GM19324 (cell line): ENCODE measurements at regions not wholly inside any gene's neighbourhood (a gene's known extent, or its start where the extent isn't known, plus 50 kb on each side); places are given as distances from the start of the nearest gene placed in this dataset.

Source experiments
- ATAC-seq: cut with Tn5 transposase; IDR thresholded peaks from one replicate; pipeline ENCODE4 v1.9.1; 2021; ENCODE audit warnings: mild to moderate bottlenecking, moderate library complexity; ENCODE audit not compliant: unreplicated experiment, low FRiP score

DNA sequence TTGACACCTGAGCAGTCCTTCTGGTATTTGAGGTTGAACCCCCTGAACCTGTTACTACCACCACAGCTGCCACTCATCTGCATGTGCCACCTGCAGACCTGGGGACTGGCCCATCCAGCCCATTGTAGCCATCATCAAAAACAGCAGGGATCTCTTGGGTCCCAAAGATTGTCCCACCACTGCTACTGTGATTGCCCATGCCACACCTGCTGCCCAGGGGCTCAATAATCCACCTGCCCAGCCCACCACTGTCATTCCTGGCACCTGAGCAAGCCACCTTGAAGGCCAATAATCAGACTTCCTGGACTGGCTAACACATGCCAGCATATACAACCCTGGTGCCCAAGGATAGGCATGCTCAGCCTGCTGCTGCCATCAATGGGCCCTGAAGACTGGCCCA, 327.6 kb downstream of the CYRIA start:
- ATAC-seq, result no peak

DNA sequence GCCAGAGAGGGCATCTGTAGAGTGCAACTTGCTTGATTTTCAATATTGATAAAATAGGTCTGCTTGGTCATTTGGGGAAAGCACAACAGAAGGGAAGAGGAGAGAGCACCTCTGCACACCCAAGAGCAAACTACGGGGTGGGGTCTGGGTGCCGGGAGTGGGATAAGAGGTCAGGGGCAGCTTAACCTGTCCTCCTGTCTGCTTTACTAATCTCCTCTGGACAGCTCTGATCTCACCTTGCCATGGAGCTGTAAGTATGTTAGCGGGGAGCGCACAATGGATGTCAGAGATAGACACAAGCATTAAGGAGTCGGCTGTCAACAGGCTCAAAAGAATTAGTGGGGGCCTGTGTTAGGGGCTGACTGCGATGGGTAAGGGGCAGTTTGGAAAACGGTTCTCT, 328.7 kb downstream of the CYRIA start:
- no peak for ATAC-seq

DNA sequence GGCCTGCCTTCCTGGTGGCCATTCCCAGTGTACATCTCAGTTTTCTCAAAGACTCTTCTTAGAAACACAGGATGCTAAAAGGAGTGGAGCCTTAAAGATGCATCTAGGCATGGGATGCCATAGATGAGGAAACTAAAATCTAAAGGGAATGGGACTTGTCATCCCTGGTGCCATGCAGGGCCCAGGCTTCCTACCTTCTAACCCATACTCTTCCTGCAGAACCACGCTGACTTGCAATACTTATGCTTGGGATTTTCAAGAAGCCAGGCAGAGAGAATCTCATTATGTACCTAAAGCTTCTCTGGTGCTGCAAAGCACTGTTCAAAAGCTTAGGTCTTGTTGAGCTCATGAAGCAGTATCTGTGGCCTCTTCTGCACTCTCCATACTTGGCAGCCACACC, 329.1 kb downstream of the CYRIA start:
- ATAC-seq, result no peak

DNA sequence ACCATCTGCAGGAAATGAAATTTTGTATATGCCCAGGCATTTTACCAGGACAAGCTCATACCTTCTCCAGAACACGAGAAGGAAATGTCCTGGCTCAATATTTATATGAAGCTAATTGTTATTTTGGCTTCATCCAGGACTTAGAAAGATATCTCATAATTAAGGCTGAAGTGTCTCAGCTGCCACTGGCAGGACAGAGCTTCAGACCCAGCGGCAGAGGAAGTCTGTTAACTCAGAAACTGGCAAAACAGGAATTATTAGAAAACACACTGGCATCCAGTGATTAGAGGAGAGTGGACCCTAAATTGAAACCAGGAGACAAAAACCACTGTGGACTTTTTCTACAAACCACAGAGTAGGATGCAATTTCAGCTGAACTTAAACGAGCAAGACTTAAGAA, 329.7 kb downstream of the CYRIA start:
- ATAC-seq, result no peak

DNA sequence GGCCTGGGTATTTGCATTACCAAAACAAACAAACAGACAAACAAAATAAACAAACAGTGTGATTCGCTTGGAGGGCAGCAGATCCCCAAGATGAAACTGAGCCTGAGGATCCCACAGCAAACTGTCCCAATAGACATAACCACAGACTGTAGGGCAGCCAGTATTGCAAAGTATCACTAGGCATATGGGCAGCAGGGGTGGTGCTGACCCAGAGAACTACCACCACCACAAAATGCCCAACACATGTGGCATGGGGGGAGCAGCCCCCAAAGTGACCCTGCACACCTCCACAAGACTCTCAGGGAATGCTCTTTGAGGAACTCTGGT, 330.1 kb downstream of the CYRIA start:
- no peak for ATAC-seq

DNA sequence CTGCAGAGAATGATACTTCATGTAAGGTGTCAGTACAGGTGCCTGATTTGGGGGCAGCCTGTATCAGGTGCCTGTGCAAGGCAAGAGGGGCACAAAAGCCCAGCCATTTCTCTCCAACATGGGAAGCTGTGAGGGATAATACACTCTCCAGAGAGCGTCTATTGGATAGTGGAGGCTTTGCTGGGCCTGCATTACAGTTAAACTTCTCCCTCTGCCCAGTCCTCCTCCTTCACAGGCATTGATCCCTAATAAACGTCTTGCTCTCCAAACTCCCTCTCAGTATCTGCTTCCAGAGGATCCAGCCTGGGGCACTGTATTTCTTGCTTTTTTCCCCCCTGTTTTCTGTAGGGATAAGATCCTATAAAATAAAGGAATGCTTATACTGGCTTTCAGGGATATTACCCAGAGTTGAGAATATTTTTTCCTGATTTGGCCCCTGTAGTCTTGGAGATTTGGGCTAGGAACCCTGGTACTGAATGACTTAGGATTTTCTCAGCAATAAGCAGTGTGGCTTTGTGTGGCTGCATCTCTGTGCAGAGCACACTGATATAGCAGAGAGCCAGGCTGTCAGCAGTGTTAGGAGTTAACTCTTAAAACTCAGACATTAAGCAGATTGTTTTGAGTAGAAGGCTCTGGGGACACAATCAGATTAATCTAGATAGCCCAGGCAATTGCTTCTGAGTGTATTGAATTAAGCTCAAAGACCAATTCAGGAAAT, 330.6 kb downstream of the CYRIA start:
- no peak for ATAC-seq

DNA sequence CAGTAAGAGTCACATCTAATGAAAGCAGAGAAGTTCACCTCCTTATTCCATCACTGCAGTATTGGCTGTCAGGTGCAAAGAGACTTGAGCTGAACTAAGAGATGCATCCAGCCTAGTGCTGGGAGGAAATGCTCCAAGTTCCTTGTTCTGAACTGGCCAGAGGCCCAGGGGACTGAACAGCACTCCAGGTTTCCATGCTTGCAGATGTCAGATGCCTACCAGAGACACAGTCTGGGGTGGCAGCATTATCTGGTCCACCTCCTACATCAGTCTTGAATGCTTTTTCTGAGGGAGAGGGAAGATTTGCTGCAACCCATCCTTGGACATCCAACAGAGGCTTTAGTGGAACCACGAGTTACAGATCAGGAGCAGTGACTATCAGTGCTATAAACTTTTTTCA, 331.3 kb downstream of the CYRIA start:
- ATAC-seq, result no peak

DNA sequence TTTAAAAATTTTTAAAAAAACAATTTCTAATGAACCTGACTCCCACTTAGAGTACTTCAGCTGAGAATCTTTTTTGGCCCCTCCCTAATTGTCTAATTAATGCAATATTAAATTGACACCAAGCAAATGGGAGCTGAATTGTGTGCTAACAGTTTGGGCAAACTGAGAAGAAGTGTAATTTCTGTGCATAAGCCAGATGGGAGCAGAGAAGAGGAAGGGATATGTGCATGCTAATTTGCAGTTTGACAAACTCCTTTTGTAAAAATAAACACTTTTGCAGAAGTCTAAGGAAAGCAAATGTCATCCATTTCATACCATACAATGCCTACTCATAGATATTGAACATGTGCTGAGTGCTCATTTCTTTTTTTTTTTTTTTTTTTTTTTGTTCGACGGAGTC, 332.0 kb downstream of the CYRIA start:
- ATAC-seq, result no peak

DNA sequence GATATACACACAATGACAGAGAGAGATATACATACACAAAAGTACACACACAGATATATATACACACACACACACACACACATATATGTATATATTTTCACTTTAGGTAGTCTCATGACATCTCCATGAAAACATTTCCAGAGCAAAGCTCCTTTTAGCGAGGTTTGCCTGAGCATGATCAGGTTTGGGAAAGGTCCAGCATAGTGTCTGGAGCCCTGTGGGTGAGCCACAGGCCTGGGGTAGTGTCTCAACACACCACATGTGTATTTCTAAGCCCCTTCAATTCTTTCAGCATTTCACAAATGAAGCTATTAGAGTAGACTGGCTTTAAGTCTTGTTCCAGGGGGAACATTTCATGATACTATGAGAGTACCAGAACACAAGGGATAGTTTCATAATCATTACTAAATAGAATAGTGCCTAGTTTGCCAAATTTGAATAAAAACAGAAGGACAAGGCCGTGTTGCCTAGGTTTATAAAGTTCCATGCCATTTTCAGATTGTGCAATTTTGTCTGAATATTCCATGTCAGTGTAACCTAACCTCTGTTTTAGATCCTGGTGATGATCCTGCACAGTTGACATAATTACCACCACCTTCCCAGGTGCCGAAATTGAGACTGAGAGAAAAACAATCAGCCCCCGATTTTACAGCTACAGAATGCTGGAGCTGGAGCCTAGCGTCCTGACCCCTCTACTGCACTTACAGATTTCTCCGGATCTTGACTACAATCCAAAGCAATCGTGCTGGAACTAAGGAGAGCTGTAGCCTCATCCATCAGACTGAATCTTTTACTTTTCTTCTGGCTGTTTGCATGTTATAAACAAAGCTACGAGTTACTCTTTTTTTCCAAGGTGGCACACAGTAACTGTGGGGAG, 332.7 kb downstream of the CYRIA start:
- ATAC-seq, result no peak

DNA sequence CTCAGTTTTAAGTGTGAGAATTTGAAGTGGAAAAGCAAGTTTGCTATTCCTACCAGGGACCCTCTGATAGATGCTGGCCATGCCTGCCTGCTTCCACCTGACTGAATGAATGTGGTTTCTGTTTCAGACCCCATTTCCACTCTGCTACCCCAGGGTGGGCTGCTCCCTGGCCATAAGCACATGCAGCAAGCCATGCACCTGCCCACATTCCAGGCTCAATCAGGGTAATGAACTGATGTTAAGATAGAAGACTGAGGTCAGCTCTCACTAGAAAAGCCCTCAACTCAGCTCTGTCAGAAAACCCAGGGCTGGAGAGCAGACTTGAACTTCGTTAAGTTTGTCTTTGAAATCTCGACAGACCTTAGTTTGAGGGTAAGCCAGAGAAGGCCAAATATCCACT, 333.9 kb downstream of the CYRIA start:
- ATAC-seq, result no peak

DNA sequence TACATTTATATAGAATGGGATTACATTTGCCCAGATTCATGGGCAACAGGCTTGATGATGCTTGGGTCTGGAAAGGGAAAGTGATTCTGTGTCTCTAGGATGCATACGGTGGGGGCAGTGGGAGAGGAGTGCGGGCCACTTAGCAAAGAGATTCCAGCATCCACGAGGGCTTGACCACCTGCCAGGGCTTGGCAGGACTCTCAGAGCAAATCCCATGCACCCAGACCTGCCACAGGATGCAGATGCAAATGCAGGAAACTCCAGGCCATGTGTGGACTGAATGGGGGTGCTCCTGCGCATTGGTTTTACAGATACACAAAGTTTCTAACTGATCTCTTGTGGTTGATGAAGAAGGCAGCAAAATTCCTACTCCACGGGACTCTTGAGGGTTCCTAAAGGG, 334.7 kb downstream of the CYRIA start:
- no peak for ATAC-seq

DNA sequence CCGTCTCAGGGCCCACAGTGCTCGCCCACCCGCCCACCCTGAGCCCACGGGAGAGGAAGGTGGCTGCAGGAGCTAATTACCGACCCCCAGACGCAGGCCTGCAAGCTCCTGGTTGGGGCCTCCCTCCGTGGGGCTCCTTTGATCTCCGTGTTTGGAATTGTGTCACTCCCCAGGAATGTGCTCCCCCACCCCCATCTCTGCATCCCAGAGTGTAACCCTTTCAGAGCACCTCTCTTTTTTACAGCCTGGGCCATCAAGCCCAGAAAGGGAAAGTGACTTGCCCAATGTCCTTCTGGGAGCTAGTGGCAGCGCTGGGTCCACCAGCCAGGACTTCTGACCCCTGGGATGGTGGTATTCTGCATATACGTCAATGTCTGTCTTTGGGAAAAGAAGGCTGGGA, 335.1 kb downstream of the CYRIA start:
- ATAC-seq, result no peak

DNA sequence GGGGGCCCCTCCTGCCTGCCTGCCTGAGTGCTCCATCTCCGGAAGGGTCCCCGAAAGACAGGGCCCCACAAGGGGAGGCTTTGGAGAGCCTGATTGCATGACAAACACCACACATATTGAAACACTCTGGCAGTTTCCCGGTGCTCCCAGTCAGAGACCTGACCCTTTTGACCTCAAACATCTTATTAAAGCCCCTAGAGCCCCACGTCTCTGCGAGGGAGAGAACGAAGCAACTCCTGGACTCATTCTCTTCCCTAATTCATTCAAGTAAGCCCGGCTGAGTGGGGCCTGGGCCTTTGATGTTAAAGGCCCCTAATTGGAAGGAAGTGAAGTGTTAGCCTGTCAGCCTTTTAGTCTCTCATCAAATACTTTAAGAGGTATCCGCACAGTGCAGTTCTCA, 335.6 kb downstream of the CYRIA start:
- no peak for ATAC-seq

DNA sequence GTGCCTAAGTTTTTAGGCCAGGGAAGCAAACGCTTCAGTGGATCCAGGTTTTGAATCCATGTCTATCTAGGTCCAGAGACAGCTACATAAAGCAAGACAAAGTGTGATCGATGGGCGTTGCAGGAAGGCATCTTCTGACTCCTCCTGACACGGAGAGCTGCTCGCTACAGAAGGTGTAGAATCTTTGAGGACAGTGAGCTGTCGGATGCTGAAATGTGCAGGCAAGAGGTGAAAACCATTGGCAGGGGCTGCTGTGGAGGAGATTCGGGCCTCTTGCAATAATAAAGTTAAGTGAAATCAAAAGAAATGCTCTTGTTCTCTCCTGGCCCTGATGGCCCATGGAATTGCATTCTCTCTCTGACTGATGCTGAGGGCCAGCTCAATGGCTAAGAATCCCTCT, 336.2 kb downstream of the CYRIA start:
- ATAC-seq, result no peak

DNA sequence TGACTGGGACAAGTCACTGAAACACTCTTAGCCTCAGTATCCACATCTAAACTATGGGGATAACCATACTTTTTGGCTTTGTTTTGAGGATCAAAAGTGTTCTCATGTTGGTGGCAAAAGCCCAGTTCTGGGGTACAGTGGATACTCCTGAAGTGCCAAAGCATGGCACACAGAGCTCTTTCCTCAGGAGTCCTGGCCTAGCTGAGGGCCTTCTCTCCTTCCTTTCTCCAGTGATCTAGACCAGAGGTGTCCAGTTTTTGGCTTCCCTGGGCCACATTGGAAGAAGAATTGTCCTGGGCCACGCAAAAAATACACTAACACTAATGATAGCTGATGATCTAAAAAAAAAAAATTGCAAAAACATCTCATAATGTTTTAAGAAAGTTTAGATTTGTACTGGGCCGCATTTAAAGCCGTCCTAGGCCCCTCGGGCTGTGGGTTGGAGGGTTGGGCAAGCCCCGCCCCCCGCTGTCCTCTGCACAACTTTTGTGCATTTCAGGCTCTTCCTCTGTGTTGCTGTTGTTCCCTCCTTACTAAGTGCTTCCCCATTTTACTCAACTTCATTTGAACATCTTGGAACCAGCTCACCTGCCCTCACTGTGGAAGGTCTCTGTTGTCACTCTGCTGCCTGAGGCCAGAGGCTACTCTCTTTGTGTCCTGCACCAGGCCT, 337.0 kb downstream of the CYRIA start:
- no peak for ATAC-seq

DNA sequence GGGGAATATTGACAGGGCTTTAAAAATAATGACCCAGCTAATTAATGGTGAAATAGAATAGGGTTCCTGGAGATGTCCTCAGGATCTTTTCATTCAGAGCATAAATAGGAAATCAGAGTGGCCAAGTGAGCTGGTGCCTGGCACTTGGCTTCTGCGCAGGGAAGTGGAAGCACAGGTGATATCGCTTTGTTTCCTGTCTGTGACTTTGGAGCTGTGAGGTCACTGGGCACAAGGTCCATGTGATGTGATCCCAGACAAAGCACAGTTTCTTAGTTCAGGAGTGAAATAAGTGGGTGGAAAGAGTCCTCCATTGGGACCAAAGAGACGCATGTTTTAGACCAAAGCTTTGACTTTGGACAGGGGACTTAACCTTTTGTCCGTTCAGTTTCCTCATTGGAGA, 338.3 kb downstream of the CYRIA start:
- ATAC-seq, result no peak

DNA sequence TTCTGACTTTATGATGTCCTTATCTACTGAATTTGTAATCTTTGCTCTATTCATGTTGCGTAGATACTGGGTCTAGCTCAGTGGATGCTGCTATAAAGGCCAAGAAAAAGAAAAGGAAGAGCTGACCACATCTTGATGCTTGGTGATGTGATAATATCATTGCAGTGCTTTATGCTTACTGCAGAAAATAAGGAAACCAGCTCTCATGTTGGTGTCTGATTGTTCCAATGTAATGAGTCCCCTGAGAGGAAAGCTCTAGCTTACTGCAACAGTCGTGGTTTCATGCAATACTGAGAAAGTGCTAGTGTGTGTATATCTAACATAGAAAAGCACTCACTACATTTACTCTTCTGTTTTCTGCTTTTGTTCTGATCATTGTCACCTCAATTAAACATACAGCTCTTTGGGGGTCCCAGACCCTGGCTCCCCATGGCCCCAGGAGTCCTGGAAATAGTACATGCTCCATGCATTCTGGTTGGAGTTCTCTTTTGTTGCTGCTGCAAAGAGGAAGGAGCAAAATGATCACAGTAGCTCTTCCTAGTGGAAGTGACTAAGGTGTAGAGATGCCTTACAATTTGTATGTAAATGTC, 338.8 kb downstream of the CYRIA start:
- no peak for ATAC-seq

DNA sequence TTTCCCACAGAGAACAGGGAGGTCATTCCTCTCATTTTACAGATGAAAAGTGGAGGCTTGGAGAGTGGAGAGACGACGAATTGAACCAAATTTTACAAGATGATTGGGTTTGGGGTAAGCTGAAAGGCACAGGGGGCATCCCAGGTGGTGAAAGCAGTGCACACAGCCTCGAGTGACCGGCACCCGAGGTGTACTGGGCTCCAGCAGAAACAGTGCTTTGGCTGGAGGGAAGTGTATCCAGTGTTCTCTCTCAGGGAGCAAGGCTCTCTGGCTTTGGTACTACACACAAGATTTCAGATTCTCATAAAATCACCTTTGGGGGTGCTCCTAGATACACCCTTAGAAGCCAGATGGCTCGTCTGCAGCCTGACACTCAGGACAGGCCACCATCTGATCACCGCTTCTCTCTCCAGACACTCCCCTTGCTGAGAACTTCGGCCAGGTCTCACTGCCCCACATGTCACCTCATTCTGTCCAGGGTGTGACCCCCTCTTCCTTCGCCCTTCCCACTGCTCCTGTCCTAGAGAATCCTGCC, 339.6 kb downstream of the CYRIA start:
- ATAC-seq, result no peak

DNA sequence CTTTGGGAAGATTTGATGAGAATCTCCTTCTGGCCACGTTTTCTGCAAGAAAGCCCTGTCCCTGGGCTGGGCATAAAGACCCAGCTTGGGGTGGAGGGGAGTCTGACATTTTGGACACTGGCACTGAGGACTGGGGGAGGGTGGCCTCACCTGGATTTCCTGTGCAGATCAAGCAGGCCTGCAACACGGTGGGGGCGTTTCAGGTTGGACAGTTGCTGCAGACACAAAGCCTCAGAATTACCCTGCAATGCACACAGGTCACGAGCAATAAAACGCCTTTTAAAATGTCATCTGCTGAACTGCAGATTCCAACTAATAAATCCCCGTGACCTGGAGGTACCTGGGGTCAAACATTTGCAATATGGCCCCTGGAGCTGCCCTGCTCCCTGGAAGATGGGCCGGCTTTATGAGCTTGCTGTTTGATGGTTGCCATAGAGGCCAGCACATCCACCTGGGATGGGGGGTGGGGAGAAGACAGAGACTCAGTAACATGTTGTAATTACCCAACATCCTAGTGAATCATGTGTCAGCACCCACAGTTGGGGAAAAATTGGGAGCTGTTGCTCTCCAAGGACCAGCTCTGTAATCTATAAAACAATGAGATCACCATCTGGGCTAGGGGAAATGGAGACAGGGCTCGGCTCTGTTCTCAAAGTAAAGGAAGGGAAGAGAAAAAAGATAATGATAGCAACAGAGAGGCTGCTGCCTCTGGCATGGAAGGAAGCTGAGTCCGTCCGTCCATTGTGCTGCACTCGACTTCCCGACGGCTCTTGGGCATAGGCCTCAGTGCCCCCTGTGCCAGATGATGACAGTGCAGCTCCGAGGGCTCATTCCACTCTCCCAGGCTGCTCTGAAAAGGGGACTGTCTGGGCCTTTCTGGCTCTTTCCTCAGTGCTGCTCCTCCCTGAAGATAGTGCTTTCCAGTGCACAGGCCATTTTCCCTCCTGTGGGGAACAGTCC, 340.3 kb downstream of the CYRIA start:
- no peak for ATAC-seq

DNA sequence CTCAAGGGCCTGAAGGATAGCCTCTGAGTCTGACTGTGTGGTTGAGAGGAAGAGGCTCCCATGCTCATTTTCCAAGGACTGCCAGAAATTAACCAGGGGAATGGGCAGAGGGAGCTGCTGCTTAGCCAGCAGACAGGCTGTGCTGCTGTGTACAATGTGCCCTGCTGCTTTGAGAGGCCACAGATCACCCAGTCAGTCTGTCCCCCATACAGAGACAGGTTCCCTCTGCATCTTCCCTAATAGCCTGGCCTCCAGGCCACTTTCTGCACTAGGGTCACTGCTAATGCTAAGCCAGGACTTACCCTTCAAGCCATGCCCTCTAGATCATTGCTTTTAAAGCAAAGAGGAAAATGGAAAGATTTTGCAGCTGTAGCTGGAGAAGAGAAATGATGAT, 341.1 kb downstream of the CYRIA start:
- no peak for ATAC-seq
